C4-2B (cell line): ENCODE measurements at regions not wholly inside any gene's neighbourhood (a gene's known extent, or its start where the extent isn't known, plus 50 kb on each side); places are given as distances from the start of the nearest gene placed in this dataset.
A peak's percentile ranks its signal among the peaks of the same experiment; 100 is the strongest.

ENCODE experiments used
- ZFX ChIP-seq: fragments of 450-650 bp; IDR thresholded peaks from 2 replicates; pipeline ENCODE4 v1.6.1; 2017
- TF ChIP-seq, protein P1 (sequence below): fragments of 450-650 bp; conservative IDR thresholded peaks from 2 replicates; pipeline ENCODE4 v1.5.1; 2017; ENCODE audit warnings: mild to moderate bottlenecking

DNA sequence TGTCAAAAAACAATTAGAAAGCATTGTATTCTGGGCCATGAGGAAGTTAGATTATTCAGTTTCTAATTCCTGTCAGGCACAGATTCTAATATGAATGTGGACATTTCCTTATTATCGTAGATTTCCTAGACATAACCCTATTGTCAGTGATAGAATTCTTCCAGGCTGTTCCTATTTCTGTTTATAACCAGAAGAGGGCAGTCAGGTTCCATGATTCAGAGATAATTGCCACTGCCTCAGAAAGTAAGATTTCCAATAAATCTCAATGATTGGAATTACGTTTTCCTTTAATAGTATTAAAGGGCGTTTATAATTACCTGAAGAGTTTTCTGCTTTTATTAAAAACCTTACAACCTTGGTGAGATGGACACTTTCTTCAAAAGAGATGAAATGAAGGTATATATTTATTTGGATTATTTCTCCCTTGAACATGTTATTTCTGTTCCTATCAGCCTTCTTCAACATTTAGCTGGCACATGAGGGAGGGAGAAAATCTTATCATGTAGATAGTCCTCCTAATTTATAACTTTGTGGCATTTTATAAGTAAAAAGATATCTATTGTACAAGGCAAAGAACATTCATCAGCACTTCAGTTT, 439.2 kb downstream of the MCTP2 start:
- TF ChIP-seq, protein P1, sequence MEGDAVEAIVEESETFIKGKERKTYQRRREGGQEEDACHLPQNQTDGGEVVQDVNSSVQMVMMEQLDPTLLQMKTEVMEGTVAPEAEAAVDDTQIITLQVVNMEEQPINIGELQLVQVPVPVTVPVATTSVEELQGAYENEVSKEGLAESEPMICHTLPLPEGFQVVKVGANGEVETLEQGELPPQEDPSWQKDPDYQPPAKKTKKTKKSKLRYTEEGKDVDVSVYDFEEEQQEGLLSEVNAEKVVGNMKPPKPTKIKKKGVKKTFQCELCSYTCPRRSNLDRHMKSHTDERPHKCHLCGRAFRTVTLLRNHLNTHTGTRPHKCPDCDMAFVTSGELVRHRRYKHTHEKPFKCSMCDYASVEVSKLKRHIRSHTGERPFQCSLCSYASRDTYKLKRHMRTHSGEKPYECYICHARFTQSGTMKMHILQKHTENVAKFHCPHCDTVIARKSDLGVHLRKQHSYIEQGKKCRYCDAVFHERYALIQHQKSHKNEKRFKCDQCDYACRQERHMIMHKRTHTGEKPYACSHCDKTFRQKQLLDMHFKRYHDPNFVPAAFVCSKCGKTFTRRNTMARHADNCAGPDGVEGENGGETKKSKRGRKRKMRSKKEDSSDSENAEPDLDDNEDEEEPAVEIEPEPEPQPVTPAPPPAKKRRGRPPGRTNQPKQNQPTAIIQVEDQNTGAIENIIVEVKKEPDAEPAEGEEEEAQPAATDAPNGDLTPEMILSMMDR, result peak; percentile 86
- no peak for TF ChIP-seq ZFX
